ENCODE measurements at regions not wholly inside any gene's neighbourhood (a gene's known extent, or its start where the extent isn't known, plus 50 kb on each side); places are given as distances from the start of the nearest gene placed in this dataset.

- no peak for TF ChIP-seq CEBPB (IDR thresholded peaks at IDR 0.05)
- TF ChIP-seq MAFK (IDR thresholded peaks at IDR 0.05; ENCODE audit: partially characterized antibody) = no peak
- TF ChIP-seq CTCF (IDR thresholded peaks at IDR 0.05) = no peak
- no peak for TF ChIP-seq CHD4 (IDR thresholded peaks at IDR 0.05; ENCODE audit: borderline replicate concordance)
- TF ChIP-seq SMC3 (IDR thresholded peaks at IDR 0.05) = no peak
- TF ChIP-seq EP300 (IDR thresholded peaks at IDR 0.05) = no peak
- no peak for TF ChIP-seq BHLHE40 (IDR thresholded peaks at IDR 0.05; ENCODE audit: low read depth, low read length)
- TF ChIP-seq KDM5A (IDR thresholded peaks at IDR 0.05) = no peak
- no peak for TF ChIP-seq CHD2 (IDR thresholded peaks at IDR 0.05; ENCODE audit: low read length, partially characterized antibody)
- no peak for TF ChIP-seq SREBF2 (IDR thresholded peaks at IDR 0.05)
- TF ChIP-seq REST (IDR thresholded peaks at IDR 0.05) = no peak
- no peak for TF ChIP-seq JUN (IDR thresholded peaks at IDR 0.05)
Observed at GRCh38 chr5:25099538-25099937, 454.8 kb upstream of the CDH10 start.
